NOMO-1 treated with dmso at 0.1 percent for 144 hours (cell line): ENCODE measurements at regions not wholly inside any gene's neighbourhood (a gene's known extent, or its start where the extent isn't known, plus 50 kb on each side); places are given as distances from the start of the nearest gene placed in this dataset.

ENCODE experiments used
- DNase-seq: peaks from one replicate; lab custom pipeline; 2025; ENCODE audit not compliant: unreplicated experiment; lab: John Stamatoyannopoulos, UW

DNA sequence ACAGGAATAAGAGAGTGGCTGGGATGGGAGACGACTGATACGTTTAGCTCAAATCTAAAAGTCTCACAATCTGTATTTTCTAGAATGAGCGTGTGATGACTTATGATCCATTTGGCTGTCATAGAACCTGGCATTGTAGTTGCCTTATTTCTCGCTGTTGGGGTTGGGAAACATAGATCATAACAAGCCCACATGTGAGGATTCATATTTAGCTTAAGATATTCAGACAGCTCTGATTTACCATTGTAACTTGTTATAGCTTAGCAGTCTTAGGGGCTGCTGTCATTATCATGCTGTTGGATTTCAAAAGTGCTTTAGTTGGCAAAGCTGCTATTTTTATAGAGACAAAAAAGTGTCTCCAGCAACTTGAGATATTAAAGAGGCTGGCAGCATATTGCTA lies 871.3 kb downstream of the ZPLD1 start:
- no peak for DNase-seq

DNA sequence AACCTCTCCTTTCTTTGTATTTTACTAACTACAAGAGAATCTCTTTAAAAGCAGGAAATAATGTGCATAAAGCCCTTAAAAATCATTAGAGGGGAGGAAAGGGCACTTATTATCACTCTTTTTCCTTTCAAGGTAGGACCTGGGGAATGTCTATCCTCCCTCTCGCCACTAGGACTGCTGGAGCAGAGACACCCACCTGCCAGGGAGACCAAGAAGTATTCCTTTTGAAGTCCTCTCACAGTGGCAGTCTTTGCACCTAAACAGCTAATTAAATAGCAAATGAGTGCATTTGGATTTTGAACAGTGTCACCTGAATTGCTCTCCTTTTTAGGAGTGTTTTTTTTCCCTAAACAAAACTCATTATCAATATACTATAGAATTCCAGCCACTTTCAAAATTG lies 874.1 kb downstream of the ZPLD1 start:
- DNase-seq, result no peak

DNA sequence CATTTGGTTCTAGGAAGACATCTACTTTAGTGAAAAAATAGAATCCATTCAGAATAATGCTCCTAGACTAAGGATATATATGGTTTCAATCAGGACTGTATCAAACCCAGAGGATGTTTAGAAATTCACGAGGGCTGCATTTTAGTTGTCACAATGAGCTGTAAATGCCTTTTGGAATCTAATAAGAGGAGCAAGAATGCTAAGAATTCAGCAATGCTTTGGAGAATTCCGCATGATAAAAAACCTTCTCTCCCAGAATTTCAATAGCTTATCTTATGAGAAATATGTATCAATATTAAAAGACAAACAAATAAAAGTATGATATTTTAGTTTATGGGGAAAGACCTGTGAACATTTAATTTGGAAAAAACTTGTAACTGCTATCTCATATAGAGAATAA lies 885.1 kb downstream of the ZPLD1 start:
- DNase-seq, result no peak

DNA sequence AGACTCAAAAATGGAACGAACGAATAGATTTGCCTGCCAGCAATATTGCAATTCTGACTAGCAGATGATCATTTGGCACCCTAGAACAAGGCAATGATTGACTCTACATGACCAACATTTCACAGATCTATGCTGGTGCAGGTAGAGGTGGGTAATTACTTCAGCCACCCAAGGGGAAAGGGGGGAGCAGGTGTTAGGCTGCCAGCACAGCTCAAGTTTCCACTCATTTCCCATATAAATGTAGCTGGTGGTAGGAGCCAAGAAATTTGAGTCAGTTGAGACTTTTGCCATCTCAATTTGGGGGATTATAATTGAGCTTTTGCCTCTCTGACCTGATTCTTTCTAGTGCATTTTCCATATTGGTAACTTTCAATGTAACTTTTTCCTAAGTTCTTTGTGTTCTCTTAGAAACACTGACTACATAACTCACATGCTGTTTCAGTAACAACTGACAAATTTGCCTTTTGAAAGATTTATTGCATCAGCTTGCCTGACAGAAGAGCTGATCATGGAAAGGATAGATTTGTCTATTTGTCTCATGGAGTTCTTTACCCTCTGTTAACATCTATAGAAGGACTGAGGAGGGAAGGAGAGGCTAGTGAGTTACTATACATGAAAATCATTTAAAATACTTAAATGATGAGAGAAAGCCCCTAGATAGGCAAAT lies 902.5 kb downstream of the ZPLD1 start:
- no peak for DNase-seq

DNA sequence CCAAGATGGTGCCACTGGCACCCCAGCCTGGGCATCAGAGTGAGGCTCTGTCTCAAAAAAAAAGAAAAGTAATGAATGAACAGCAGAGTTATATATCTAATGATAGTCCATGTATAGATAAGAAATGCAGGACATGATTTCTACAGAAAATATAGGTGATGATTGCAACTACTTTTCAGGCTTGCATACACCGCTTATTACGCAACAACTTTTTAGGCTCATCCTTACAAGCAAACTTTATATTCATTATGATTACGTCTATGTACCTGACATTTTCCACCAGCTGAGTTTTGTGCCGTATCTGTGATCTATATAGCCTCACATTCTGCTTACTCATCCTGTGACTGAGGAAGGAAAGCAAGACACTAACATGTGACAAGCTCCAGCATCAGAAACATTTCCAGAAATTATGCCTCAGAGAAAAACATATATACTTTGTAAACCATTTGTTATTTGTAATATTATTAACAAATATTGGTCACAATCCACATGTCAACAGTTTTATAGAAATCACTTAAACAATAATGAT lies 906.3 kb downstream of the ZPLD1 start:
- no peak for DNase-seq

DNA sequence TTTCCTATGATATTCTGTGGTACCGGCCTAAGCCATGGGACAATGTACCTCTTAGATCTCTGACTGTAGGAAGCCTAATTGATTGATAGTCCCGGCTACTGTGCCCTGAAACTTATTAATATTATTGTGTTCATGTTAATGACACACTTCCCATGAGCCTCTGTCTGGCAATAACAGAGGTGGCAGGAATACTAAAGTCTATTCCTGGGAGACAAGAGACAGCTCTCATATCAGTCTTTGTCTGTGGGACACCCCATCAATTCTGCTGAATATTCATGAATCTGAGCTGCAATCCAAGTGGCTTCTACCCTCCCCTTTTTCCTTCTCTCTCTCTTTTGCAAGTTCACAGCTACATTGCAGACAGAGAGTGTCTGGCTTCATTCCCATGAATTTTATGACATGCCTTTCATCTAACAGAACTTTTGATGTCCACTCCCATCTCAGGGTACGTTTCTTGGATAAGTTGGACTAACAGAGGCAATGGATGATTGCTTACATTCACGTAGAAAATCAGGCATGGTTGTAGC lies 907.5 kb downstream of the ZPLD1 start:
- DNase-seq, result no peak

DNA sequence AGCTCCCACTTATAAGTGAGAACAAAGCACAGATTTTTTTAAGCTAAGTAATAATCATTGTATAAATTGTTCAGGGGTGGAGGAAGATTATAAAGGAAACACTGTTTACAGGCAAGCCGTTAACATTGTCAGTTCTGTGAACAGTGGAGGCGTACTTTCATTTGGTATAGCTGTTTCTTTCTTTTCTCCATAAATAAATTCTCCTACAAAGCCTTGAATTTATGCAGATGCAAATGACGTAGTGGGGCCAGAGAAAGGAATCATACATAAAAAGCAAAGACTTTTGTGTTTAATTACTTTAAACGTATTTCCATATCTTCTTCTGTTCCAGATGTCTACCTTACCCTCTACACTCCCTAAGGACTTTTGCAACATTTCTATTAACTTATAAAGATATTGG lies 914.9 kb downstream of the ZPLD1 start:
- no peak for DNase-seq

DNA sequence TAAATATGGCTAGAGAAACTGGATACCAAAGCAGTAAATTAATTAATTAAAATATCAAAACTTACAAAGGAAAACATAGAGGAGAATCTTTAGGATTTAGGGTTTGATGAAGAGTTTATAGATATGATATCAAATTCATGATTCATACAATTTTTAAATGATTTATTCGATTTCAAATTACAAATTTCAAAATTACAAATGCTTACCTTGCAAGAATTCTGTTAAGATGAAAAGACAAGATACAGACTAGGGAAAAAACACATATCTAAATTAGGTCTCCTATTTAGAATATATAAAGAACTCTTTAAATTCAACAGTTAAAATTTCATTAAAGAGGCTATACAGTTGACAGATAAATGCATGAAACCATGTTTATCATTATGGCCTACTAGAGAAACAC lies 930.7 kb downstream of the ZPLD1 start:
- DNase-seq, result no peak

DNA sequence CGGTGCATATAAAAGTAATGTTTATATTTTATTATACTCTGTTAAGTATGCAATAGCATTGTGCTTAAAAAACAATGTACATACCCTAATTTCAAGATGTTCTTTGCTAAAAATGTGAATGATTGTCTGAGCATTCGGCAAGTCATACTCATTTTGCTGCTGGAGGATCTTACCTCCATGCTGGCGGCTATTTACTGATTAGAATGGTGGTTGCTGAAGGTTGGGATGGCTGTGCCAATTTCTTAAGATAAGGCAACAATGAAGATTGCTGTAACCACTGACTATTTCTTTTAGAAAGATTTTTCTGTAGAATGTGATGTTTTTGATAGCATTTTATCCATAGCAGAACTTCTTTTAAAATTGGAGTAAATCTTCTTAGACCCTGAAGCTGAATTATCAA lies 932.7 kb downstream of the ZPLD1 start:
- no peak for DNase-seq

DNA sequence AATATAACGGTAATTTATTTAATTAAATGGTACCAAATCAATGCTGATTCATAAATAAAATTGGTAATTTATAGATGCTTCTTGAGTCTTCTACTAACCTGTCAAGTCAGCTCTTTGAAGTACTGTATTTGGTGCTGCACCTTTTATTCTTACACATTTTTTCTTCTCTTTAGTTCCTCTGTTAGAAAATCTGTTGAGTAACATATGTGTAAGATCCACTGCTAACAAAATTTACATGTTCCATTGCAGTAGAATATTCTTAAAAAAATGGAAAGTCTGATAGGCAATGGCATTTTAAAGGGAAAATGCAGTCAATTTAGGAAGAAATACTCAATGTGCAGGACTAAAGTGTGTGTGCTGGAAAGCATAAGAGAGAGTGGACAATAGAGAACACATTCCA lies 936.6 kb downstream of the ZPLD1 start:
- no peak for DNase-seq

DNA sequence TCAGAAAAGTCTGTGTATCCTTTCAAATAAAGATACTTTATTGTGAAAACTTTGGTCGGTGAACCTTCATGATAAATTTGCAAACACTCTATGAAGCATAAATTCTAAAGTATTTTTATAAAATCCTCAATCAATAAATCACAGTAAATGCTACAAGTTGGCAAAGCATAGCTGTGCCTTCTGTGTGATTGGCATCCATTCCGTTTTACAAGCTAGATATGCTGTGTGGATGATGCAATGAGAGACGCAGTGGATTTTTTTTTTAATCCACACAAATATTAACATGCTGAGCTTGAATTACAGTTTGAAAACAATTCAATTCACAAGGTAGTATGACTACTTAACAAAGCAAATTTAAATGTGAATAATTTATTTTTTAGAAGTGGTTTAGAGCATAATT lies 937.2 kb downstream of the ZPLD1 start:
- DNase-seq, result no peak

DNA sequence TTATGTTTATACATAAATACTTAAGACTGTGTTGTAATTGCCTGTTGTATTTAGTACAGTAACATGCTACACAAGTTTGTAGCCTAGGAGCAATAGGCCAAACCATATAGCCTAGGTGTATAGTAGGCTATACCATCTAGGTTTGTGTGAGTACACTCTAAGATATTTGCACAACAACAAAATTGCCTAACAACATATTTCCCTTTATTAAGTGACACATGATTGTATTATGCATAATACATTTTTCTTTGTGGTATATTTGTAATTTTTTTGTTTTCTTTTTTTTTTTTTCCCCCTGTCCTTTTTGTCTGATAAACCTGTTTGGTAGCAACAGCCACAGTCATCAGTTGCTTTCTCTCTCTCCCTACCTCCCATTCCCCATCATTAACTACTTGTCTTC lies 945.6 kb downstream of the ZPLD1 start:
- DNase-seq, result no peak

DNA sequence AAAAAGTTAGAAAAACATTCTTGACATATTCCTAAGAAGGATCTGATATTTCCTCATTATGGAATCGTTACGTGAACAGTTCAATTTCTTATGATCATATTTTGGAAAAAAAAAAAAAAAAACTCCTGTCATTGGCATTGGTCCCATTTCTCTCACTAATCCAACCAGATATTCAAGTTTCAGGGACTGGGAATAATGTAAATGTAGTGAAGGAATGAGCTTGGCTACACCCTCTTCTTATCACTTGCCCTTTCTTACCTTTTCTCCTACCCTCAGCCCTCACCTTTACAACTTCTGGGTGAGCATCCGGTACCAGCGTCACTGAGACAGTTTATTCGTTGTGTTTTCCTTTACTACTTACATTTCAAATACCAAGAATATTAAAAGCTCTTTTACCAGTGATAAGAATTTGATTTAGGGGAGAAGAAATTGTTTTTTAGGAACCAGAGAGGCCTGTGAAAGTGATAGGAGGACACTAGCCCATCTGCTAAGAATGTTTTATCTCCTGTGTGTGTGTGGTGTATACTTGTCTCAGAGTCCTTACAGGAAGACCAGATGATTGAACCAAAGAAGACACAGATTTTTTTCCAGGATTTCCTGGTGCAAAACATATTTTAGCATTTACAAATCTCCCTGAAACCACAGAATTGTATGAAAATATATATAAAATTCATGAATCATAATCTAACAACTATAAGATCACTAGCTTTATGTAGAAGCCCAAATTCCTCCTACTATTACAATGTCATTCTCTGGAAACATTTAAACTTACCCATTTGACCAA lies 946.7 kb downstream of the ZPLD1 start:
- no peak for DNase-seq

DNA sequence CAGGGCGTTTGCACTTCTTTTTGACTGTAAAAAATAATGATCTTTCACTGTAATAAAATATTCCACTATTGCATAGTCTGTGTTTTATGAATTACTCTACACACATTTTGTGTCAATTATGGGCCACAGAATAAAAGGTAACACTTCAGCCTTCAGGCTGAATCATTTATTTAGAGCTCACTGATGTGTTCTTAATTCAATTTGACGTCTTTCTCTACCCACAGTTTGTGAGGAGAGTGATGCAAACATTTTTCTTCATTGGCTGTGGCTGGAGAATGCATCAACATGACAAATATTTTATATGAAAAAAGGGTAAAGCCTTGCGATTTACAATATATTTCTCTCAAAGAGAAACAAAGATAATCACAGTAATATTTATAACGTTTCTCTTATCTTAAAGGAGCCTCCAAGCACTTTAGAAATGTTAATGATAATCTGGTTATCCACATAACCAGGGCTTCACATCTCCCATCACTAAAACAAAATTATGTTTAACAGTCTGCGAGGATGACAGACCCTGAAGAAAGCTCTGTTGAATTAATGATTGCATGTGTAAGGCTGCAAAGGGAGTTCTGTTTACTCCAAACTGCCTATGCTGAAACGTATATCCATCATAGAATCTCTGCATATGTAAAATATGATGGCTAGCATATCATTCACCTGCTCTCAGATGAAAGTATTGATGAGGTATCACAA lies 951.3 kb downstream of the ZPLD1 start:
- DNase-seq, result no peak

DNA sequence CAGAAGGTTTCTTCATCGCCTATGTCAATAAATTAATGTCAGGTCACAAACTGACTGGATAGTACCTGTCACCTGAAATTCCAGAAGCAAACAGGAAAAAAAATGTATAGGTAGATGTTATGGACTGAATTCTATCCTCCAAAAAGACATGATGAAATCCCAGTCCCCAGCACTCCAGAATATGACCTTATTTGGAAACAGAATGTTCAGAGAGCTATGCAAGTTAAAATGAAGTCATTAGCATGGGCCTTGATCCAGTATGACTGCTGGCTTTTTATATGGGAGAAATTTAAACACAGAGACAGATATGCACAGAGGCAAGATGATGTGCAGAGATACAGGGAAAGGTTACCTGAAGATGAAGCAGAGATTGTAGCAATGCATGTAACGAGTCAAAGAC lies 953.4 kb downstream of the ZPLD1 start:
- no peak for DNase-seq

DNA sequence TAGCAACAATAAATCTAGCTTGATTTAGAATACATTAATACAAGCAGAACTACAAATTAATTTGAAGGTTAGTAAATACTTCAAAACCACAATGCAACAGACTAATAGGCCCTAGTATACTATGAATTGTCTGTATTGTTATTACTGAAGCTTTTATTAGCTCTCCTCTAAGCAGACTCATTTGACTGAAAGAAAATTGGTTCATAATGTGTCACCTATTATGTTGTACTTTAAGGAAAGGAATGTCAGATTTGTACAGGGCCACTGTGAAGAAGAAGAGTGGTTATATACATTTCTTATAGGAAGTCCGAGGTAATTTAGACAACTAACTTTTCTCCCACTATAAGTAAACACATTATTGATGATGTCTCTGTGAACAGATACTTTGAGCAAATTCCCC lies 954.5 kb downstream of the ZPLD1 start:
- no peak for DNase-seq

DNA sequence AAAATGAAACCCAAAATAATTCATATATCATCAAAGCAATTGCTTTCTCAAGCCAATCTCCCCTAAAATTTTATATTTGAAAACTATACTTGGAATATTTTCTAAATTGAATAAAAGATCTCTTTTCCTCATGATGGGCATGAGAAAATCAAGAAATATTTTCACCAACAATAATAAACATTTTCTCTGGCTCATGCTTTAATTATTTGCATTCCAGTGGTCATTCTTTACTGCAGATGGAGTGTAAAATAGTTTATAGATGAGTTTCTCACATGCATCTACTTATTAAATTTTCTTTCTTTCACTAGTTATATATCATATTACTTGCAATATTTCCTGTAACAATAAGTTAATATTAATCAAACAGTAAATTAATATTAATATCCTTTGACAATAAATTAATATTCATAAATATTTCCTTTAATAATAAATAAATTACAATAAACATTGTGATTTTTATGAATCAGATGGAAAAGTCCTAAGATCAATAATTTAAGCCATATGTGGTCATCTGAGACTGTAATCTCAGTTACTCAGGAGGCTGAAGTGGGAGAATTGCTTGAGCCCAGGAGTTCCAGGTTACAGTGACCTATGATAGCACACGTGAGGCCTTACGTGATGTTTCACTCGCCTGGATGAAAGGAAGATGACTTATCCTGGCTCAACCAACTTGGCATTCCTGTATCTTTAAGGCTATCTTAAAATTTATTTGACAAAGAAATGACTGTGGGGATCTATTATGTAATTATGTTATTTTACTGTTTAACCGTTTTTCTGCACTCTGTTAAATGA lies 958.8 kb downstream of the ZPLD1 start:
- DNase-seq, result no peak

DNA sequence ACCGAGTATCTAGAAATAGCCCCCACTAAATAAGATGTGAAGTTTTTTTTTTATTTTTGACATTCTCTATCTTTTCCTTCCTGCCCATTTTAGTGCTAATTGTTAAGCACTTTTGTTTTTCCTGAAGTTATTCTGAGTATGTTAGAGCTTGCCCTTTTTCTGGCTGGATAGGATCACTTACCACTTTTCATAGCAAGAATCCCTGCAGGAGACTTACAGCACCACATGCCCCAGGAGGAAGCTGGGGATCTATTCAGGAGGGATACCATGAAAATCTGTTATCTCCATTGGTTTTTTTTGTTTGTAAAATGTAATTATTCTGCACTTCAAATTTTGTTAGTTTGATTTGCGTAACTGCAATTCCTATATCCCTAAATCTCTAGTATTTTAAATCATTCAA lies 968.4 kb downstream of the ZPLD1 start:
- no peak for DNase-seq

DNA sequence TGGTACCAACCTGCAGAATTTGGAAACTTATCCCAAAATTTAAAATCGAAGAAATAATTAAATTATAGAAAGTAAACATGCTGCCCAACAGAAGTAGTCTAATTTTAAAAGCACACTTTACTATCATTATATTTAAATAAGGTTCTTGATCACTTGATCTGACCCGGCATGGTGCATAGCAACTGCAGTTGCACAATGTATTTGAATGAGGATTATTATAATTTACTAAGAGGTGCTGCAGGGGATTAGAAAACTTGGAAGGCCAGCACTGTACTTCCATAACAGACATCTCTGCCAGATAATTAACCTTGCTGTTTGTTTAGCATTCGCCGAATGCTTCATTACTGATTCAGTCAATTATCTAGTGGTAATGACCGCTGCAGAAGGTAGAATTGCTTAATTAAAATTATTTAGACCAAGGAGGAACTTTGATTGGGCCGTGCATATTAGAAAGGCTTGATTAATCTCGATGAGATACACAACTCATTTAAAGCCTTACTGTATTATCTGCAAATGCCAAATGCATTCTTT lies 971.6 kb downstream of the ZPLD1 start:
- no peak for DNase-seq

DNA sequence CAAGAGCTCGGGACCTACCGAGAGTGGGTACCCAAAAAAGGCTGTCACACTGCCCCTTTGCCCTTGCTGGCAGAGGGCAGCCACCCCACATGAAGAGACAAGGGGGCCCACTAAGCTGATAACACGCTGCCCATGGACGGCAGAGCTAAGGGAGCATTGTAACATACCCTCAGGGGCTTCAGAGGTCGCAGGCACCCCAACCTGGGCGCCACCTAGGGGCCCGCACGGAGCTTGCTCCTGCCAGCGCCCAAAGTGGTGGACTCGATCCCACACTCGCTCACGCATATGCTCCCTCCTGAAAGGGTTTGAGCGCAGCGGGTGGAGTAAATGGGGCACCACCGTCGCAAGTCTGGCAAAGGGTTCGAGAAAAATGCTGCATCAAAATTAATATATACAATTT lies 975.4 kb downstream of the ZPLD1 start:
- DNase-seq, result no peak

DNA sequence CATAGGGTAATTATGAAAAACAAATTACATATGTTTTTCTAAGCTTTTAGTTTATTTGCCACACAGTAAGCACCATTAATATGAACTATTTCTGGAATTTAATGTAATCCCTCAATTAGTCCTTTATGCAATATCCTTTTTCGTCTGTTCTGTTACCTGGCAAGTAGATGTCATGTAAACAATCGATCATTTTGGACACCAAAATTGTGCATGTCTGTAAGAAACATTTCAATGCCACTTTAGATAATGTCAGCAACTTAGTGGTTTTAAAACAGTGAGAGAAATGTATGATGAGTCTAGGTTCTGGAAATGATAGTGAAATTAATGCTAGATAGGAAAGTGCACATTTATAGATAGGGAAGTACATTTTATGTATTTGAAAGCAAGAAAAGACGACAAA lies 986.6 kb downstream of the ZPLD1 start:
- DNase-seq, result no peak
